SK-N-SH (cell line): ENCODE measurements at regions not wholly inside any gene's neighbourhood (a gene's known extent, or its start where the extent isn't known, plus 50 kb on each side); places are given as distances from the start of the nearest gene placed in this dataset.

Experiments
- CTCF ChIA-PET: fragments of 300-600, 350-600 bp; formaldehyde crosslinking; extraction: SDS; loops from one replicate; lab custom pipeline; 2021; lab: Yijun Ruan, JAX
- POLR2A ChIA-PET: fragments of 350-600 bp; sonication (Branson Sonifier 250); formaldehyde crosslinking; extraction: SDS; loops from one replicate; lab custom pipeline; 2020; ENCODE audit warnings: antibody characterized with exemption, inconsistent platforms; lab: Yijun Ruan, JAX
- DNase-seq: peaks from one replicate; pipeline ENCODE4 v3.0.0; 2012
- H2AFZ ChIP-seq: fragments of 200-600 bp; sonication (generic); 2 replicates; pipeline ENCODE4 v1.8.1; 2016; ENCODE audit warnings: antibody characterized with exemption, mild to moderate bottlenecking, low read depth
- H3F3A ChIP-seq: fragments of 200-600 bp; sonication (generic); replicated peaks from 2 replicates; pipeline ENCODE3; 2016; ENCODE audit warnings: antibody characterized with exemption, mild to moderate bottlenecking; ENCODE audit not compliant: insufficient read depth
- H3K27ac ChIP-seq, 2 experiments: fragments of 200-500 bp in 1 of 2; fragments of 200-600 bp in 1 of 2; sonication (Bioruptor generic) in 1 of 2; sonication (generic), shearing (Covaris generic) in 1 of 2; 2 replicates each; pipeline versions ENCODE4 v1.5.1 to v1.6.1; 2014 to 2016; ENCODE audit warnings: low read depth in 2 of 2, inconsistent platforms in 1 of 2, low read length in 1 of 2, mild to moderate bottlenecking in 1 of 2, mixed read lengths in 1 of 2
- H3K27me3 ChIP-seq: fragments of 200-600 bp; sonication (generic), shearing (Covaris generic); 2 replicates; pipeline ENCODE4 v1.6.1; 2016; ENCODE audit warnings: mixed run types; ENCODE audit not compliant: insufficient read depth
- H3K36me3 ChIP-seq, 2 experiments: fragments of 200-500 bp in 1 of 2; fragments of 200-600 bp in 1 of 2; sonication (Bioruptor generic) in 1 of 2; sonication (generic) in 1 of 2; replicated peaks in 1 of 2; 2 replicates each; pipeline versions ENCODE3 to v1.5.1; 2014 to 2016; ENCODE audit warnings: low read length in 1 of 2, mild to moderate bottlenecking in 1 of 2; ENCODE audit not compliant: insufficient read depth in 2 of 2, control insufficient read depth in 1 of 2
- H3K4me1 ChIP-seq, 2 experiments: fragments of 200-500 bp in 1 of 2; fragments of 200-600 bp in 1 of 2; sonication (Bioruptor generic) in 1 of 2; sonication (generic), shearing (Covaris generic) in 1 of 2; 2 replicates each; pipeline versions ENCODE4 v1.5.1 to v1.6.1; 2014 to 2016; ENCODE audit warnings: low read depth in 1 of 2, low read length in 1 of 2, mixed run types in 1 of 2; ENCODE audit not compliant: insufficient read depth in 2 of 2, control insufficient read depth in 1 of 2
- H3K4me2 ChIP-seq: fragments of 200-600 bp; sonication (generic), shearing (Covaris generic); 2 replicates; pipeline ENCODE4 v1.6.1; 2017; ENCODE audit warnings: mixed run types
- H3K4me3 ChIP-seq, 2 experiments: fragments of 200-500 bp in 1 of 2; fragments of 200-600 bp in 1 of 2; sonication (Bioruptor generic) in 1 of 2; sonication (generic), shearing (Covaris generic) in 1 of 2; 2 replicates each; pipeline versions ENCODE4 v1.5.1 to v1.8.1; 2014 to 2016; ENCODE audit warnings: low read depth in 2 of 2, inconsistent platforms in 1 of 2, low read length in 1 of 2, mild to moderate bottlenecking in 1 of 2, mixed read lengths in 1 of 2, moderate library complexity in 1 of 2
- H3K79me2 ChIP-seq: fragments of 200-600 bp; sonication (generic); 2 replicates; pipeline ENCODE4 v1.8.1; 2017; ENCODE audit warnings: mild to moderate bottlenecking; ENCODE audit not compliant: insufficient read depth
- H3K9ac ChIP-seq: fragments of 200-600 bp; sonication (generic); 2 replicates; pipeline ENCODE4 v1.6.1; 2017; ENCODE audit warnings: mixed run types
- H3K9me2 ChIP-seq: fragments of 200-600 bp; sonication (generic); 2 replicates; pipeline ENCODE4 v1.6.1; 2017; ENCODE audit warnings: mixed run types
- H3K9me3 ChIP-seq: fragments of 200-600 bp; sonication (generic); 2 replicates; pipeline ENCODE4 v1.6.1; 2017; ENCODE audit warnings: mixed run types, mild to moderate bottlenecking, moderate library complexity
- H4K20me1 ChIP-seq: fragments of 200-600 bp; sonication (generic); 2 replicates; pipeline ENCODE4 v1.6.1; 2017; ENCODE audit warnings: mild to moderate bottlenecking, mixed run types; ENCODE audit not compliant: insufficient read depth
- CHD2 ChIP-seq: fragments of 150-350 bp; IDR thresholded peaks from 2 replicates; pipeline ENCODE4 v1.6.1; 2018; ENCODE audit warnings: low read length; ENCODE audit not compliant: partially characterized antibody
- ELF1 ChIP-seq: IDR thresholded peaks from 2 replicates; pipeline ENCODE4 v1.4.0; 2012
- EP300 ChIP-seq, 2 experiments: IDR thresholded peaks; 2 replicates each; pipeline versions ENCODE4 v1.4.0 to v1.6.1; 2012; ENCODE audit warnings: borderline replicate concordance in 1 of 2, low read depth in 1 of 2, low read length in 1 of 2
- EZH2phosphoT487 ChIP-seq: fragments of 200-600 bp; sonication (generic); IDR thresholded peaks from 2 replicates; pipeline ENCODE4 v1.6.1; 2017; ENCODE audit warnings: low read depth, mixed run types, mild to moderate bottlenecking, antibody characterized with exemption, moderate library complexity, borderline replicate concordance
- FOSL2 ChIP-seq: IDR thresholded peaks from 2 replicates; pipeline ENCODE4 v1.4.0; 2012; ENCODE audit warnings: low read depth, mild to moderate bottlenecking, moderate library complexity, borderline replicate concordance
- FOXM1 ChIP-seq: IDR thresholded peaks from 2 replicates; pipeline ENCODE4 v1.4.0; 2012; ENCODE audit warnings: low read depth, mild to moderate bottlenecking
- GABPA ChIP-seq: IDR thresholded peaks from 2 replicates; pipeline ENCODE4 v1.4.0; 2012; ENCODE audit warnings: low read depth, mild to moderate bottlenecking
- IRF3 ChIP-seq: fragments of 150-350 bp; IDR thresholded peaks from 2 replicates; pipeline ENCODE4 v1.6.1; 2016; ENCODE audit warnings: mild to moderate bottlenecking, low read depth, low read length
- JUND ChIP-seq: IDR thresholded peaks from 2 replicates; pipeline ENCODE4 v1.4.0; 2012
- MAX ChIP-seq: IDR thresholded peaks from 2 replicates; pipeline ENCODE4 v1.4.0; 2012; ENCODE audit warnings: low read depth
- MEF2A ChIP-seq: IDR thresholded peaks from 2 replicates; pipeline ENCODE4 v1.4.0; 2012; ENCODE audit warnings: low read depth, borderline replicate concordance
- MXI1 ChIP-seq: IDR thresholded peaks from 2 replicates; pipeline ENCODE4 v1.6.1; 2012; ENCODE audit warnings: mild to moderate bottlenecking, low read depth, low read length, improper control_type of control experiment
- NRF1 ChIP-seq: IDR thresholded peaks from 2 replicates; pipeline ENCODE4 v1.6.1; 2012; ENCODE audit warnings: low read depth, mild to moderate bottlenecking, low read length
- PBX3 ChIP-seq: IDR thresholded peaks from 2 replicates; pipeline ENCODE4; 2012
- POLR2AphosphoS5 ChIP-seq: IDR thresholded peaks from 2 replicates; pipeline ENCODE4 v1.6.1; 2012; ENCODE audit warnings: low read depth, low read length
- RFX5 ChIP-seq: IDR thresholded peaks from 2 replicates; pipeline ENCODE4 v1.6.1; 2012; ENCODE audit warnings: mild to moderate bottlenecking, improper control_type of control experiment, low read length
- RXRA ChIP-seq: IDR thresholded peaks from 2 replicates; pipeline ENCODE4 v1.4.0; 2012; ENCODE audit warnings: low read depth, mild to moderate bottlenecking, borderline replicate concordance
- TAF1 ChIP-seq: IDR thresholded peaks from 2 replicates; pipeline ENCODE4 v1.6.1; 2012; ENCODE audit warnings: low read depth, mild to moderate bottlenecking, low read length, moderate library complexity, borderline replicate concordance
- TCF12 ChIP-seq: IDR thresholded peaks from 2 replicates; pipeline ENCODE4 v1.4.0; 2012
- TEAD4 ChIP-seq: IDR thresholded peaks from 2 replicates; pipeline ENCODE4 v1.4.0; 2012; ENCODE audit warnings: mild to moderate bottlenecking, borderline replicate concordance; ENCODE audit not compliant: insufficient read depth
- USF2 ChIP-seq: fragments of 150-350 bp; IDR thresholded peaks from 2 replicates; pipeline ENCODE4 v1.6.1; 2017; ENCODE audit warnings: antibody characterized with exemption, low read length, low read depth, borderline replicate concordance
- WGBS: methylation state at CpG from one replicate; pipeline ENCODE4 v1.1.6; 2017; ENCODE audit warnings: low lambda C conversion rate; 5-methylcytosine and 5-hydroxymethylcytosine counted together

GRCh38 chr6:85063611-85064010 lies 299.2 kb upstream of the TBX18 start (continued):
- TF ChIP-seq EP300 (IDR thresholded peaks at IDR 0.05; ENCODE audit: borderline replicate concordance in 1 of 2, low read depth in 1 of 2, low read length in 1 of 2) (no peak), TAF1 (no peak), EZH2phosphoT487 (no peak), NRF1 (no peak), RFX5 (no peak), MAX (no peak), MEF2A (no peak), ELF1 (no peak), FOSL2 (no peak), GABPA (no peak), POLR2AphosphoS5 (no peak)

GRCh38 chr6:85062884-85063283 lies 298.5 kb upstream of the TBX18 start:
- Histone ChIP-seq H2AFZ (no peak overlapping the region), H3K9ac (no peak overlapping the region)
- no peak for DNase-seq
- no peak for TF ChIP-seq TCF12
- TF ChIP-seq FOXM1, result no peak
- no peak for TF ChIP-seq JUND
- TF ChIP-seq TAF1, result no peak
- TF ChIP-seq IRF3, result no peak
- no peak for TF ChIP-seq GABPA
- TF ChIP-seq TEAD4, result no peak
- TF ChIP-seq, all 33 proteins: peak for 0
- Histone ChIP-seq H3K9me2 (no peaks in the 10 kb centered on the region), H3K79me2 (no peaks in the 10 kb centered on the region), H3K27me3 (no peaks in the 10 kb centered on the region; the same call in 1 of the 2 replicates), H3F3A (no peaks in the 10 kb centered on the region), H3K4me3 (no peak overlapping the region), H3K36me3 (no peaks in the 10 kb centered on the region), H3K4me2 (no peak overlapping the region), H3K27ac (no peak overlapping the region), H4K20me1 (no peaks in the 10 kb centered on the region), H3K9me3 (no peaks in the 10 kb centered on the region), H3K4me1 (no peaks in the 10 kb centered on the region)
- WGBS, result 16% methylated on average over 2 of the region's 2 CpGs
- POLR2A ChIA-PET, result no interaction called here
- CTCF ChIA-PET, result no interaction called here

- Histone ChIP-seq H3K4me3 (no peak overlapping the region), H3K9me3 (no peaks in the 10 kb centered on the region), H3F3A (no peaks in the 10 kb centered on the region), H3K36me3 (no peaks in the 10 kb centered on the region), H3K27me3 (peaks cover 5% of the 10 kb centered on the region; the same call in 1 of the 2 replicates), H4K20me1 (no peaks in the 10 kb centered on the region), H3K9ac (no peak overlapping the region), H3K9me2 (no peaks in the 10 kb centered on the region), H3K4me1 (no peaks in the 10 kb centered on the region), H2AFZ (no peak overlapping the region), H3K4me2 (no peak overlapping the region), H3K27ac (no peak overlapping the region), H3K79me2 (no peaks in the 10 kb centered on the region)
- ChIA-PET POLR2A (no interaction called here), CTCF (no interaction called here)
- WGBS, result 6% methylated on average over 2 of the region's 2 CpGs
- DNase-seq, result no peak
- TF ChIP-seq GABPA (no peak), TAF1 (no peak), RXRA (no peak), USF2 (no peak), CHD2 (no peak), PBX3 (no peak), EZH2phosphoT487 (no peak), MXI1 (no peak)
Observed at GRCh38 chr6:85058806-85059205, 294.4 kb upstream of the TBX18 start.
